HepG2 (cell line): ENCODE measurements at regions not wholly inside any gene's neighbourhood (a gene's known extent, or its start where the extent isn't known, plus 50 kb on each side); places are given as distances from the start of the nearest gene placed in this dataset.
"Not testable (repeated sequence)": the region's sequence is repeated elsewhere in the genome, so short reads cannot be mapped to it uniquely, and the experiment has no call there.

Source experiments
- EZH2 ChIP-seq: conservative IDR thresholded peaks from 2 replicates; pipeline ENCODE4 v1.6.1; 2012; ENCODE audit warnings: mild to moderate bottlenecking, low read depth, low read length, moderate library complexity
- KMT2A ChIP-seq: sonication (generic); formaldehyde crosslinking; IDR thresholded peaks from 2 replicates; pipeline ENCODE4 v1.4.0; 2020; ENCODE audit warnings: missing genetic modification reagents
- NFIC ChIP-seq: IDR thresholded peaks from 2 replicates; pipeline ENCODE4 v1.6.1; 2012; ENCODE audit warnings: mild to moderate bottlenecking, low read length, inconsistent platforms
- POLR2AphosphoS2 ChIP-seq: IDR thresholded peaks from 2 replicates; pipeline ENCODE4 v1.6.1; 2011; ENCODE audit warnings: low read depth, low read length, improper control_type of control experiment
- TBX2 ChIP-seq: sonication (generic); formaldehyde crosslinking; IDR thresholded peaks from 2 replicates; pipeline ENCODE4 v1.5.0; 2020; ENCODE audit warnings: missing genetic modification reagents, mild to moderate bottlenecking, borderline replicate concordance
- TF ChIP-seq, protein P1 (sequence below): sonication (generic); formaldehyde crosslinking; IDR thresholded peaks from 2 replicates; pipeline ENCODE4 v1.5.0; 2020; ENCODE audit warnings: mild to moderate bottlenecking, missing genetic modification reagents, moderate library complexity

DNA sequence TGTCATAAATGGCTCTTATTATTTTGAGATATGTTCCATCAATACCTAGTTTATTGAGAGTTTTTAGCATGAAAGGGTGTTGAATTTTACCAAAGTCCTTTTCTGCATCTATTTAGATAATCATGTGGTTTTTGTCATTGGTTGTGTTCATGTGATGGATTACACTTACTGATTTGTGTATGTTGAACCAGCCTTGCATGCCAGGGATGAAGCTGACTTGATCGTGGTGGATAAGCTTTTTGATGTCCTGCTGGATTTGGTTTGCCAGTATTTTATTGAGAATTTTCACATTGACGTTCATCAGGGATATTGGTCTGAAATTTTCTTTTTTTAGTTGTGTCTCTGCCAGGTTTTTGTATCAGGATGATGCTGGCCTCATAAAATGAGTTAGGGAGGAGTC lies 58.5 kb upstream of the CDK6 start:
- TF ChIP-seq, protein P1, sequence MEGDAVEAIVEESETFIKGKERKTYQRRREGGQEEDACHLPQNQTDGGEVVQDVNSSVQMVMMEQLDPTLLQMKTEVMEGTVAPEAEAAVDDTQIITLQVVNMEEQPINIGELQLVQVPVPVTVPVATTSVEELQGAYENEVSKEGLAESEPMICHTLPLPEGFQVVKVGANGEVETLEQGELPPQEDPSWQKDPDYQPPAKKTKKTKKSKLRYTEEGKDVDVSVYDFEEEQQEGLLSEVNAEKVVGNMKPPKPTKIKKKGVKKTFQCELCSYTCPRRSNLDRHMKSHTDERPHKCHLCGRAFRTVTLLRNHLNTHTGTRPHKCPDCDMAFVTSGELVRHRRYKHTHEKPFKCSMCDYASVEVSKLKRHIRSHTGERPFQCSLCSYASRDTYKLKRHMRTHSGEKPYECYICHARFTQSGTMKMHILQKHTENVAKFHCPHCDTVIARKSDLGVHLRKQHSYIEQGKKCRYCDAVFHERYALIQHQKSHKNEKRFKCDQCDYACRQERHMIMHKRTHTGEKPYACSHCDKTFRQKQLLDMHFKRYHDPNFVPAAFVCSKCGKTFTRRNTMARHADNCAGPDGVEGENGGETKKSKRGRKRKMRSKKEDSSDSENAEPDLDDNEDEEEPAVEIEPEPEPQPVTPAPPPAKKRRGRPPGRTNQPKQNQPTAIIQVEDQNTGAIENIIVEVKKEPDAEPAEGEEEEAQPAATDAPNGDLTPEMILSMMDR (CRISPR knock-in tag): not testable (repeated sequence)
- not testable (repeated sequence) for TF ChIP-seq TBX2 (CRISPR knock-in tag); NFIC; KMT2A (CRISPR knock-in tag); POLR2AphosphoS2; EZH2
